Urothelium cell line (cell line): ENCODE measurements at regions not wholly inside any gene's neighbourhood (a gene's known extent, or its start where the extent isn't known, plus 50 kb on each side); places are given as distances from the start of the nearest gene placed in this dataset.
"Not testable (repeated sequence)": the region's sequence is repeated elsewhere in the genome, so short reads cannot be mapped to it uniquely, and the experiment has no call there.

Experiments
- DNase-seq: peaks from one replicate; pipeline ENCODE4 v3.0.0; 2011; ENCODE audit warnings: low spot score, mixed read lengths
- FAIRE-seq: peaks from 2 replicates; lab custom pipeline; 2011; peaks lifted over from hg19 to GRCh38; lab: Jason Lieb, UNC

DNA sequence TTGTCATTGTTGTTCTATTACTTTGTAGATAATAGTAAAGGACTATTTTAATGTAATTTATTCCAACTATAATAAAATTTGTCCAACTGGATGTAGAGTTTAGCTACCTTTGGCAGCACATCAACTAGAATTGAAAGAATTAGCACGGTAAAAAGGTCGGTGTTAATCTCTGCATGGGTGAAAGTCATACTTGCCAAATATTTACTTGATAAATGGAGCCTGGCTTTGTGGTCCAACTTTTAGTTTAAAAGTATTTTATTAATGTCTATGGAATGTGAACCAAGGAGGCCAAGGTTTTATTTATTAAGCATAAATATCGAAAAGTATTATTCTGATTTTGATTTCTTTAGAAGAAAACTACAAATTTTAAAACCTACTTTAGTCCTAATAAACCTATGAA, 1389.0 kb downstream of the PCDH9 start:
- FAIRE-seq (no peak), DNase-seq (no peak)

DNA sequence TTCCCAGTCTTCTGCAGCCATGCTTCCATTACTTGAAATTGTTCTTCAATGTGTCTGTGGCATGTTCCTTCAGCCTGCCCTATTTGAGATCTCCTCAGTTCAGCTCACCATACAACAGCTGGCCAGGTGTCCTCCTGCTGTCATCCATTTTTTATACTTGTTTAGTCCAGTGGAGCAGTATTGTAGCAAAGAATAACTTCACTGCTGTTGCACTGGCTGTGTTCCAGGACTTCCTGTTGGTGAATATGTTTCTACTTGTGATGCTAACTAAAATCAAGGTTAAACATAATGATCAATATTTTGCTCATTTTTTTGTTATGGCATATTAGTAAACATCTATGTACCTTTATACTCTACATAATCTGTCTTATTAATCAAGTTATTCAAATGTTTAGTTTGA, 1394.1 kb downstream of the PCDH9 start:
- no peak for DNase-seq
- FAIRE-seq, result no peak

DNA sequence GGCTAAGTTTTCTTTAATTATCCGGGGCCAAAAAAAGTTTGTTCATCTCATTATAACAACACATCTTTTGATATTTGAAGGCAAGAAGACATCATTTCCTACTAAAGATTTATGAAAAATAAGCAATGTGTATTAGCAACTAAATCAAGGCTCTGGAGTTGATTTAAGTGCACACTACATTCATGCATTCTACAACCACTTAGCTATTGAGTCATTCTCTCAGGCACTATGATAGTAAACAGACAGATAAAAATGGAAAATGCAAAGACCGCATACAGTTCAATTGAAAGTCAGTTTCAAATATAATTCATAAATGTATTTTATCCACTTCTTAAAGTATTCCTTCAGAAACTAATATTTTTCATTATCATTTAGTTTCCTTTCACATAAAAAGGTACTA, 1395.2 kb downstream of the PCDH9 start:
- no peak for DNase-seq
- FAIRE-seq, result no peak

DNA sequence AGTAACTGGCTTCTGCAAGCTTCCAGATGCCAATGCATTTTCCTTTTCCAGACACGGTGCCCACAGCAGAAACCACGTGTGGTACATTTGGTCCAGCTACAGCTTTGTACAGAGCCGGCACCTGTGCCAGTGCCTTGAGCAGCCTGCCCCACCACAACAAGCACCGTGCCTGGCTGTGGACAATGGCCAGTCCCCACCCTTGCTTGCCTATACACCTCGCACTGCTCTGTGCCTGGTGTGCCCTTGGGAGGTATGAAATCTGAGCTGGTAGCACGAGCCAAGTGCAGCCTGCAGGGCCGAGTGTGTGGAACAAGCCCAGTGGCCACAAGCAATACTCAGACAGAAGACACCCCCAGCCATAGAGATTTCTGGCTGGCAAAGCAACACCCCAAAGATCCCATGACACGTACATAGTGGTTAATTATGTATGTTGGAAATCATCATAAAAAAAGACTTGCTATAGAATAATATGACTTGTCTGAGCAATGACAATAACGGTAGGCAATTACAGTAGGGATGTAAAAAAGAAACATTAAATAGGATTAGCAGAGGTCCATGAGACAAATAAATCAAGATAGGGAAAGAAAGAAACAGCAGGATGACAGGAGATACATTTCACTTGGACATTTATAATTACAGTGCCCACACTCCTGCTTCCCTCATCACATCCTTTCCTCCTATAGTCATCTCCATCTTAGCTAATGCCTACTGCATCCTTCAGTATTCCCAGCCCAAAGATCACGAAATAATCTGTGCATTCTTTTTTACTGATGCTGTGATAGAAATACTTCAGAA, 1399.5 kb downstream of the PCDH9 start:
- DNase-seq, result no peak
- no peak for FAIRE-seq

DNA sequence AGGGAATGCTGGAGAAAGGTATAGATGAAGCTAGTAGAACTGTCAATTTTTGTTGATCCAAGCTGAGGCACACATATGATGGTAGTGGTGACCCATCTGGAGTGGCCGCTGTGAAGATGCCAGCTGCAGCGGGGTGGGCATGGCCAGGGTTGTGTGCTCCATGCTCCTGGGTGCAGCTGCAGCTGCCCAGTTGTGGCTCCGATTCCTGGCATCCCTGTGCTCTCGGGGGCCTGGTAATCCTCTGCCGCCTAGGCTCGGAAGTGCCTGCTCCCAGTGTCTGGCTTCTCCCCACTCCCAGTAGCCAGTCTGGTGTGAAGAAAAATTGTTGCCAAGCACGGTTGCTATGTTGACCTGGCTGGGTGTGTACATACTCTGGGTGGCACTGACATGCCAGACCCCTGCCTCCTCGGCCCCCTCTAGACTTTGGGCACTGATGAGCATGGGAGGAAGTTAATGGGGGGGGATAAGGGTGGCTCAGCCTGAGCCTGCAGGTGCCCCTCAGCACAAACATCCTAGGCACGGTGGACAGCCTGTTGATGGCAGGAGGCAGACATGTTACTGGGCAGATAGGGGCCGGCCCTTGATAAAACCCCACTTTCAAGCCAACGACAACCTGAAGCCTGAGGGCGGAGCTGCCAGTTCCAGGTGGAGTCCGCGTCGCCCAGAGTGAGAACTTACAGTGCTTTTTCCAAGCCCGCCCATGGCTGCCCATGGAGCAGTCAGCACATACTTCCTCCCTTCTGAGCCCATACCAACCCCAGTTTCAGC, 1400.7 kb downstream of the PCDH9 start:
- DNase-seq (no peak), FAIRE-seq (no peak)

DNA sequence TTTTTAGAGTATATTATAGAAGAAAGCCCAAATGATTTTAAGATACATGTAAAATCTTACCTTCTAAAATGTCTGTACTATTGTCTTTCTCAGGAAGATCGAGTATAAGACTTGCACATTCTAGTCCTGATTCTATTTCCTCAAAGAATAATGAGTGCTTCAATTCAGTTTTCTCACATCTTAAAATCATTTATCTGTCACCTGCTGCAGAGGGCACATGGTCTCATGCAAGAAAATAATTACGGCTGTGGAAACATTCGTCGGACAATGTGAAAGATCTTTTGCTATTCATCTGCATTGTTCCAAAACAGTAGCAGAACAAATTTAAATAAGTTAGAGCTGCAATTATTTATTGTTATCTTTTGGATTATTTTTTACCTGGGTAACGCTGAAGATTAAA, 1403.5 kb downstream of the PCDH9 start:
- no peak for FAIRE-seq
- no peak for DNase-seq

DNA sequence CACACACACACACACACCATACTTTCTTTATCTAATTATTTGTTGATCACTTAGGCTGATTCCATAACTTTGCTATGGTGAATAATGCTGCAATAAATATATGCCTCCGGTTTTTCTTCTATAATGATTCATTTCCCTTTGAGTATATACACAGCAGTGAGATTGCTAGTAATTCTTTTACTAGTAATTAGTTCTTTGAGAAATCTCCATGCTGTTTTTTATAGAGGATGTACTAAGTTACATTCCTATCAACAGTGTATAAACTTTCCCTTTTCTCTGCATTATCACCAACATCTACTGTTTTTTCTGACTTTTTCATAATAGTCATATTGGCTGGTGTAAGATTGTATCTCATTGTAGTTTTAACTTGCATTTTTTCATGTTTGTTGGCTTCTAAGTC, 1405.1 kb downstream of the PCDH9 start:
- FAIRE-seq (no peak), DNase-seq (no peak)

DNA sequence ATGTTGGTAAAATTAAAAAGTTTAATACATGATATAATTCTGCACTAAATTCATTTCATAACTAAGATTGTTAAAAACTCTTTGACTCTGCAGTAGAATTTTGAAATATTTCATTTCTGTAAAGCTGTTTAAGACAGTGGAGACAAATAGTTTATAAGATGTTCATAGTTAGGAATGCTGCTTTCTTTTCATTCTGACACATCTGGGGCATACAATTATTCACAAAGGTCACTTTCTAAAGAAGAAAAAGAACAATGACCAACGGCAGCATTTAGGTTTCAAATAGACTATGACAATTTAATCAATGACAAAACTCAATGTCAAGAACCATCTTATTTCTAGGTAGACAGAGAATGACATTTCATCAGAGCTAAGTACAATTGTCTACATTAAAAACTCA, 1422.1 kb downstream of the PCDH9 start:
- DNase-seq (no peak), FAIRE-seq (no peak)

DNA sequence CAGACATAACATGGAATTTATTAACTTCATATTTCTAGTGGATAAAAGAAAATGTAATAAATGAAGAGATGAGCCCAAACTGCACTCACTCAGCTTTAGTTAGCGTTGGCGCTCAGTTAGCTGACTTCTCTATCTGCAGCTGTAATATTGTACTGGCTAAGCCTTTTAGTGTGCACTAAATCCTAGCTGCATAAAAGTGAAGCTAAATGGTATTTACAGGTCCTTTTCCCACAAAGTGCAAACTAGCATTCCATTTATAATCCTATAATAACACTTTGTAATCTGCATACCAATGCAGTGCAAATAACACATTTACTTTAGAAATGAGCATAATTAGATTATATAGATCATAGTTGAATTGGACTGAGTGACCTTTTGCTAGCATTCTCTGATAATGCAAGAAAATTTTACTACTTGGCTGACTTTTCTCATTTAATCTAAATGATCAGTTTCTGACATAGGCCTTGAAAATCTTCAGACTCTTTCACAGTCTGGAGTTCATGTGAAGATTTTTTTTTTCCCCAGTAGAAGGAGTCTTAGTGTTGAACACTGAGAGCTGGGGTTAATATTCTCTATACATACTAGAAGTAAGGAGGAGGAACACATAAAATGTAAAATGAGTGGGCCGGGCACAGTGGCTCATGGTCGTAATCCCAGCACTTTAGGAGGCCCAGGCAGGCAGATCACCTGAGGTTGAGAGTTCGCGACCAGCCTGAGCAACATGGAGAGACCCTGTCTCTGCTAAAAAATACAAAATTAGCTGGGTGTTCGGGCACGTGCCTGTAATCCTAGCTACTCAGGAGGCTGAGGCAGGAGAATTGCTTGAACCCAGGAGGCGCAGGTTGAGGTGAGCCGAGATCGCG, 1426.4 kb downstream of the PCDH9 start:
- no peak for DNase-seq
- no peak for FAIRE-seq

DNA sequence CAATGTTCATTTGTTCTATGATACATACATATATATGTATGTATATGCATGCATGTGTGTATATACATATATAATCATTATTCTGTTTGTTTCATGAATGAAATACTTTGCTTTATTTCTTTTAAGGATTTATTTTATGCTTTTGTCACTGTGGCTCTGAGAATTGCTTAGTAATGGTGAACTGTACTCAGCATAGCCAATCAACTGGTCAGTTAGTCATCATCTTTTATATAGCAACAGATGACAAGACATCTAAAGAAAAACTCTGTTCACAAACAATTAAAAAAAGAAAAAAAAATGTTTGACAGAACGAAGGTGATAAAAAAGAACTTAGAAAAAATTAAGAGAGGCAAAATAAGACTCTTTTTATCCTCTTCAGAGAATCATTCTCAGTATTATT, 1440.3 kb downstream of the PCDH9 start:
- DNase-seq (no peak), FAIRE-seq (no peak)

DNA sequence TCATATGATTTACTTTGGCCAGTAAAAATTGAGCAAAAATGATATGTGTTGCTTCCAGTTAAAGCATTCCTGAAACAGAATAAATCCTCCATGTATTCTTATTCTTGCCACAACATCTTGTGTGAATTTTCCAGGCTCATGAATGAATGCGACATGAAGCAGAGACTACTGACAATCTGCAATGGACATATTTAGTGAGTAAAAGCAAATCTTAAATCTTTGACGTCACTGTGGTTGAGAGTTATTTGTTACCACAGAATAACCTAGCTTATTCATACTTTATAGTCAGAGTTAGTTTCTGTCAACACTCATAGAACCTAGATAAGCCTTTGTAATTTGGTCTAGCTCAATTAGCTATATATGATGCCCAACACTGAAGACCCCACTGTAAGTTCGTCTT, 1443.1 kb downstream of the PCDH9 start:
- no peak for FAIRE-seq

DNA sequence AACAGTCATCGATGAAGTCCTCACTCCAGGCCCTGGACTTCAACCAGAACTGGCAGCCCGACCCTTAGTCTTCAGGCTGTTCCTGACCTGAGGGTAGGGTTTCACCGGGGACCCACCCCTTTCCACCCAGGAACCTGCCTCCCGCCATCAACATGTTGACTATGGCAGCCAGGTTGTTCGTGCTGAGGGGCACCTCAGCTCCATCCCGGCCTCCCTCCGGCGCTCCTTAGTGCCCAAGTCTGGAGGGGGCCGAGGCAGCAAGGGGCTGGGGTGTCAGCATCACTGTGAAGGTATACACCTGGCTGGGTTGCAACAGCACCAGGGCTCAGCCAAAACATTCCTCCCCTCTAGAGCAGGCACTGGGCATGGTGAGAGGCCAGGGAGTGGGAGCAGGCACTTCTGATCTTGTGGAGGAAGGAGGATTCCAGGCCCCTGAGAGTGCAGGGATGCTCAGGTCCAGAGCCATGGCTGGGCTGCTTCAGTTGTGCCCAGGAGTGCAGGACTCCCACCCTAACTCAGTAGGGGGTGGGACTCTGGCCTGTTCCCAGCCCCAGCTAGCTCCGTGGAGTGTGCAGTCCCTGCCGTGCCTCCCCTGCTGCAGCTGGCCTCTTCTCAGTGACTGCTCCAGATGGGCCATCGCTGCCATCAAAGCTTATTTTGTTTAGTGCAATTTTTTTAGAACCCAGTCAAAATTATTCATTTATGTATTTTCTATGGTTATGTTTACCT, 1445.9 kb downstream of the PCDH9 start:
- DNase-seq (no peak), FAIRE-seq (no peak)

More for the DNA sequence above, 1443.1 kb downstream of the PCDH9 start:
- no peak for DNase-seq

DNA sequence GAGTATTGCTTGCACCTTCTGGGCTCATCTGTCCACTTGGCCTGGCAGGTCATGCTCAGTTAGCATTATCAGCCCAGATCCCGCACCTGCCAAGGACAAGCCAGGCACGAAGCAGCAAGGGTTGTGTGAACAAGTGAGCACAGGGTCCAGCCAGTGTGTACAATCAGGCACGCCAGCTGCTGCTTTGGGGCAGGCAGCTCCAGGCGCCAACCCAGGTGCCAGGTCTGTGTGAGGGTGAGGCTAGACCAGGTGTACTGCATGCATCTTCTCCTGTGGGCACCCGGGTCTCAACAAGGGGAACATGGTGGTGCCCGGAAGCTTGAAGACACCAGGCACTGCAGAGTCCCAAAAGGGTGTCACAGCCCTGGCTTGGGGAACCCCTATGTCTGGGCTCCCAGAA, 1446.8 kb downstream of the PCDH9 start:
- FAIRE-seq (no peak), DNase-seq (no peak)

DNA sequence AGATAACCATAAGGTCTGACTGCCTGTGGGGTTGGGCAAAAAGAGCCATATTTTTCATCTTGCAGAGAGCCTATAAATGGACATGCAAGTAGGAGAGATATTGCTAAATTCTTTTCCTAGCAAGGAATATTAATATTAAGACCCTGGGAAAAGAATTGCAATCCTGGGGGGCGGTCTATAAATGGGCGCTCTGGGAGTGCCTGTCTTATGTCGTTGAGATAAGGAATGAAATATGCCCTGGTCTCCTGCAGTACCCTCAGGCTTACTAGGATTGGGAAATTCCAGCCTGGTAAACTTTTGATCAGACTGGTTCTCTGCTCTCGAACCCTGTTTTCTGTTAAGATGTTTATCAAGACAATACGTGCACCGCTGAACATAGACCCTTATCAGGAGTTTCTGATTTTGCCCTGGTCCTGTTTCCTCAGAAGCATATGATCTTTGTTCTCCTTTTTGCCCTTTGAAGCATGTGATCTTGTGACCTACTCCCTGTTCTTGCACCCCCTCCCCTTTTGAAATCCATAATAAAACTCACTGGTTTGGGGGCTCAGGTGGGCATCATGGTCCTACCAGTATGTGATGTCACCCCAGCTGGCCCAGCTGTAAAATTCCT, 1458.3 kb downstream of the PCDH9 start:
- not testable (repeated sequence) for FAIRE-seq, DNase-seq

DNA sequence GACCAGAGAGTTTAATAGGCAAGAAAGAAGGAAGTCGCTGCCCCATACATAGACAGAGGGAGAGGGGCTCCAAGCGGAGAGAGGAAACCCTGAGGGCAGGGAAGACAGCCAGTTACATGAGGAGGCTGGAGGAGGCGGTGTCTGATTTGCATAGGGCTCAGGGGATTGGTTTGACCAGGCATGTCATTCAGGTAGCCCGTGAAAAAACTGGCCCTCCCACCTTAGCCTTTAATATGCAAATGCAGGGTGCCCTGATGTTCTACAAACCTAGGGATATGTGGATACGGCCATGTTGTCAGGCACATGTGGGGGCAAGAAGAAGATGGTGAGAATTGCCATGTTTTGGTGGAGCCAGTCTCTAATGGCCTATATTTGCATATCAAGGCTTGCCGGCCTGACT, 1461.6 kb downstream of the PCDH9 start:
- no peak for FAIRE-seq
- DNase-seq, result no peak

DNA sequence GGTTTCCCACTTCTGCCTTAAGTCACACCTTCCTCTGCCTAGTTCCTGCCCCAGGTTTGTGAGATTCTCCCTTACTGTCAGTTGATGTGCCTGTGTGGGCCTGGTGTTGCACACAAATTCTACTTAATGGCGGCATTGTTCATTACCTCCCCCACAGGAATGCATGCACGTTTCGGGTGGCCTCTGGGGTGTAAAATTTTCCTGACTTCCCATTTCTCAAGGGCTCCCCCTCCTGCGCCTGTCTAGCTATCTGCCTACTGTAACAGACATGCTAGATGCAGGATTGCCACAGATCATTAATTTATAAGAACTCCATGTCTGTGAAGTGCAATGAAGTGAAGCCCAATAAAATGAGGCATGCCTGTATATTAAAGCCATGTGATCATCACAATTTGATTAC, 1466.3 kb downstream of the PCDH9 start:
- no peak for DNase-seq
- FAIRE-seq, result no peak

DNA sequence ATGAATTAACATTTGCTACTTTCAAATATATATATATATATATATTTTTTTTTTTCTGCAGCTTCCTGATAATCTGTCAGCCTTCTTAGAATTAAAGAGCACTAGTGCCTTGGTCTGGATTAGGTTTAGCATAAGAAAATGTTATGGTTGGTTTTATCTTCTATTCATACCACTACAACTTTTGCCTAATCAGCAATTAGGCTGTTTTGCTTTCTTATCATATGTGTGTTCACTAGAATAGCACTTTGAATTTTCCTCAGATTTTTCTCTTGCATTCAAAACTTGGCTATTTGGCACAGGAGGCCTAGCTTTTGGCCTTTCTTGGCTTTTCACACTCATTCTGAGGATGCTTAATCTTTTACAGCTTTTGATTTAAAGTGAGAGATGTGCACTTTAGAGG, 1468.1 kb downstream of the PCDH9 start:
- DNase-seq (no peak), FAIRE-seq (no peak)

DNA sequence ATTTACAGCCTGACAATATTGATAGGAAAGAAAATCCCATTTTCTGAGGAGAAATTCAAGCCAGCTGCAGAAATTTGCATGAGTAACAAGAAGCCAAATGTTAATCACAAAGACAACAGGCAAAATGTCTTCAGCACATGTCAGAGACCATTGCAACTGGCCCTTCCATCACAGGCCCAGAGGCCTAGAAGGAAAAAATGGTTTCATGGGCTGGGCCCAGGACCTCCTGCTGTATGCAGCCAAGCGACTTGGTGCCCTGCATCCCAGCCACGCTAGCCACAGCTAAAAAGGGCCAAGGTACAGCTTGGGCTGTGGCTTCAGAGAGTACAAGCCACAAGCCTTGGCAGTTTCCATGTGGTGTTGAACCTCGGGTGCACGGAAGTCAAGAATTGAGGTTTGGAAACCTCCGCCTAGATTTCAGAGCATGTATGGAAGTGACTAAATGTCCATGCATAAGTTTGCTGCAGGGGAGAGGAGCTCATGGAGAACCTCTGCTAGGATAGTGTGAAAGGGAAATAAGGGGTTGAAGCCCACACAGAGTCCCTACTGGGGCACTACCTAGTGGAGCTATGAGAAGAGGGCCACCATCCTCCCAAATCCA, 1474.0 kb downstream of the PCDH9 start:
- DNase-seq, result no peak
- FAIRE-seq, result no peak

DNA sequence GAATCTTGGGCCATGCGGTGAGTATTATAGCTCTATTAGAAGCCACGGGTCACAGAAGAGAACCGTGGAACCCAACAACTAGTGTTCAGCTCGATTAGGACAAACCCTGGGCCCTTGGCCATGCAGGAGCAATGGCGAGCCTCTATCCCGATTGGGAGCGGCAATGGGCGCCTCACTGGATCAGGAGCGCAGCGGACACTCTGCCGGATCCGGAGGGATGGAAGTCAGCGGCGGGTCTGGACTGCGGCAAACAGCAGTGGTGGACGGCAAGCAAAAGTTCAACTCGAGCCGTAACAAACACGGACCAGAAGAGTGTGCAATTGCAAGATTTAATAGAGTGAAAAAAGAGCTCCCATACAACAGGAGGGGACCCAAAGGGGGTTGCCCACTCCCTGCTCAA, 1481.9 kb downstream of the PCDH9 start:
- DNase-seq, result no peak
- FAIRE-seq, result no peak

DNA sequence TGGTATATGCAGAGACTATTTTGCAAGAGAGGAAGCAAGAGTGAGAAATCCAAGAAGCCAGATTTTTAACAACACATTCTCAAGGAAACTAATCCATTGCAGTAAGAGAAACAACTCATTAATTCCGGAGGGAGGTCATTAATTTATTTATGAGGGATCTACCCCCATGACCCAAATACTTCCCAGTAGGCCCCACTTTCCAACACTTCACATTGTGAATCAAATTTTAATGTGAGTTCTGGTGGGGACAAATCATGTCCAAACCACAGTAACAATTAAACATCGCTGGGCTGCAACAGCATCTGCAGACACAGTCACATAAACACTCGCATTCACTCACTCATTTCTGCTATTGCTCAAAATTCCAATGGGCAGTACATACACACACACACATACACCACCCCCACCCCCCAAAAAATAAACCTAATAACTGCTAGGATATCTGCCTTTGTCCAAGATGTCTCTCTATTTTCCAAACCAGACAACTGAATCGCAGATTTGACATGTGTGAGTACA, 1483.7 kb downstream of the PCDH9 start:
- DNase-seq (no peak), FAIRE-seq (no peak)
